Ureter (tissue), 1 donor: ENCODE measurements at regions not wholly inside any gene's neighbourhood (a gene's known extent, or its start where the extent isn't known, plus 50 kb on each side); places are given as distances from the start of the nearest gene placed in this dataset.
A peak's percentile ranks its signal among the peaks of the same experiment; 100 is the strongest.

Experiments
- DNase-seq: peaks from one replicate; pipeline ENCODE4 v3.0.0-alpha.2; 2020; ENCODE audit warnings: low spot score
- donor health status: DM: yes; HTN: yes; CAD: no.

DNA sequence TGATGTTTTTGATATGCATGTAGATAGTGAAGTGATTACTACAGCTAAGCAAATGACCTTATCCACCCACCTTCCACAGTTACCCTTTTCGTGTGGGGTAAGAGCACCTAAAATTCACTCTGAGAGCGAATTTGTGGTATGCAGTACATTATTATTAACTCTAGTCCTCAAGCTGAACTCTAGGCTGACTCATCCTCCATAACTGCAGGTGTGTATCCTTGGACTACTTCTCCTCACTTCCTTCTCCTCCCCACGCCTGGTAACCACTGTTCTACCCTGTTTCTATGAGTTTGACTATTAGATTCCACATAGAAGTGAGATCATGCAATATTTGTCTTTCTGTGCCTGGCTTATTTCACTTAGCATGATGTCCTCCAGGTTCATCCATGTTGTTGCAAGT is 484.6 kb downstream of the GATA3 start:
- no peak for DNase-seq

- peak; percentile 80 for DNase-seq
Measured at GRCh38 chr10:8543361-8544056, 489.0 kb downstream of the GATA3 start.

- no peak for DNase-seq
Measured at GRCh38 chr10:8544057-8544380, 489.5 kb downstream of the GATA3 start.

DNA sequence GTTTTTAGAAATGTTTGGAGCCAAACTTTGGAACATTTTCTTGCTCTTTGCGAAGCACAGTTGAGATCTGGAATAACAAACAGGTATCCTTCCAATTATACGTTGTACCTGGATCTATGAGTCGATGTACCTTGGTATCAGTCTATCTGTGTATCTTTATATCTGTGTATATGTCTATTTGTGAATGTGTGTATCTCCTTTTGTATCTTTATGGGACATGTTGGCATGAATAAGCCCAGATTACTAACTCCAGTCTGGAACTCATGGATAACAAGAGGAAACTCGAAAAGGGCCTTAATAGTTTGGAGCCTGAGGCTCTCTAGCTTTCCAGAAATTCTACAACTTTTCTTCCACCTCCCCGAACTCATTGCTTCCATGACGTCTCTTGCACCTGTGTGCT is 490.0 kb downstream of the GATA3 start:
- DNase-seq, result no peak

GRCh38 chr10:8554574-8554973 is 500.1 kb downstream of the GATA3 start:
- DNase-seq, result no peak

DNA sequence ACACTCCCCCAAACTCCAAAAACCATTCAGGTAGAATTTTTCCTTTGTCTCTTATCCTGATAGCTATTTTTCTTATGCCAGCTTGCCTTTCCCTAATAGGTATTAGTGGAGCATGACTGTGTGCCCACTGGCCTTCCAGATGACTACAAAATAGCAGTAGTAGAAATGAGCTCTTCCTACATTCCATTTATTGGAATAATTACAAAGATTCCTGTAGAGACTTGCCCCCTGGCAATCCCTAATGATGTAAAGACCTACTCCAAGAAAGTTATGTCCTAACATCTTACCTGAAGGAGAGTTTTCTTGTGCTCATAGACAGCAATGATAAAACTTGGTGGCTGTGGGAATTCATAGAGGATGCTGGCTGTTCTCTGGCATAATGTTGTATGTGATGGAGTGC is 501.8 kb downstream of the GATA3 start:
- DNase-seq, result no peak

- no peak for DNase-seq
Measured at GRCh38 chr10:8563478-8563877, 509.0 kb downstream of the GATA3 start.

- DNase-seq, result no peak
Measured at GRCh38 chr10:8566737-8567136, 512.2 kb downstream of the GATA3 start.

DNA sequence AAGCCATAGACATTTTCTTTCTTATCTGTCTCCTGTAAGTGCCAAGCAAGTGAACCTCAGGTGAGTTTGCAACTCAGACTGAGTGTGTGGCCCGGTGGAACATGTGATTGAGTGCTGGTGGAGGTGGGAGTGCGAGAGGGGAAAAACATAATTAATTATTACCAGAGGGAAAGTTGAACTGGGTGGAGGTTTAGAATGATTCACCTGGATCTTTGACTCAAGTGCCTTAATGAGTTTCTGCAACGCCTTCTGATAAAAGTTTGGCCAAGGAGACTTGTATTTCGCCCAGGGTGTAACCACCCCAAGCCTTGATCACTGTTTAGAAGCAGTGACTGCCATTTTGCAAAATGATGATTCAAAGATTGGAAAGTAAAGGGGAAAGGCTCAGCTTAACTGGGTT is 513.9 kb downstream of the GATA3 start:
- no peak for DNase-seq

GRCh38 chr10:8575620-8576019 is 521.1 kb downstream of the GATA3 start:
- DNase-seq, result no peak

DNA sequence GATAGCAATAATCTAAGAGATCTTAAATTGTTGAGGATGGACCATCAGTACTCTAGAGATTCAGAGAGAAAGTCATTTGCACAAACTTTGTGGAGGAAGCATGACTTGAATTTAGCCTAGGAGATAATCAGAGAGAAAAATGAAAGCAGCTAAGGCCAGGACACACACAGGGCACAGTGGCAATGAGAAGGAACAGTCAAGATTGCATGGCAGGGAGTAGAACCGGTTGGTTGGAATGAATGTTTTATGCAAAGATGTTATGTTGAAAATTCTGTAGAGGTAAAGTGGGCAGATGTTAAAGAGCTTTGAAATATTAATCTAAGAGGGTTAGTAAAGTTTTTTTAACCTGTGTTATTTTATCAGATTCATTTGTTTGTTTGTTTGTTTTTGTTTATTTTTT is 521.8 kb downstream of the GATA3 start:
- no peak for DNase-seq

DNA sequence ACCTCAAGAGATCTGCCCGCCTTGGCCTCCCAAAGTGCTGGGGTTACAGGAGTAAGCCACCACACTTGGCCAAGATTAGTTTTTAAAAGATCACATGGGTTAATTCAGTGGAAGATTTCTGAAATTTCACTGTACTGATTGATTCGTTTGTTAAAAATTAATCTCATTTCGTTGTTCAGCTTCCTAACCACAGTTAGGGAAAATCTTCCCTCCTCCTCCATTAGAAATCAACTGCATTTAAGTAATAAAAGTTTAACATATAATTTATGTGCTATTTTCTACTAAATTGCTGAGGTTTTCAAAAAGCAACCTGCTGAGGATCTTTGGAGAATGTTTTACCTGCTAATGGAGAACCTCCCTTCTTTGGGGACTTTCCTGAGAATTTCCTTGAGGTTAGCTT is 522.4 kb downstream of the GATA3 start:
- no peak for DNase-seq

DNA sequence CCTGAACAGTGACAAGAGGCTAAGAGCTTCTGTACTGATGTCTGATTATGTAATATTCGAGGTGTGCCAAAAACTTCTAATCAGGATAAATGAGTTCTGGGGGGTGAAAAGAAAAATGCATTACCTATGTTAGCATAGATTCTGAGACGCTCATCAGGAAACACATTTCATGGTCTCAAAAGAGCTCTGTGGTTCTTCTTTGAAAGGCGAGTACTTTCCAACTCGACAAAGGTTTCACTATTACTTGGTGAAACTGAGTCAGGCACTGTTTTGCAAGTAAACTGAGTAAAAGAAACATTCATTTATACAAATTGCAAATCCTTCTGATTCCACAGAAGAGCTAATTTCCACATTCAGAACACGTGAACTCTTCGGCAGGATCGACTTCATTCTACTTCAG is 523.2 kb downstream of the GATA3 start:
- DNase-seq, result no peak

DNA sequence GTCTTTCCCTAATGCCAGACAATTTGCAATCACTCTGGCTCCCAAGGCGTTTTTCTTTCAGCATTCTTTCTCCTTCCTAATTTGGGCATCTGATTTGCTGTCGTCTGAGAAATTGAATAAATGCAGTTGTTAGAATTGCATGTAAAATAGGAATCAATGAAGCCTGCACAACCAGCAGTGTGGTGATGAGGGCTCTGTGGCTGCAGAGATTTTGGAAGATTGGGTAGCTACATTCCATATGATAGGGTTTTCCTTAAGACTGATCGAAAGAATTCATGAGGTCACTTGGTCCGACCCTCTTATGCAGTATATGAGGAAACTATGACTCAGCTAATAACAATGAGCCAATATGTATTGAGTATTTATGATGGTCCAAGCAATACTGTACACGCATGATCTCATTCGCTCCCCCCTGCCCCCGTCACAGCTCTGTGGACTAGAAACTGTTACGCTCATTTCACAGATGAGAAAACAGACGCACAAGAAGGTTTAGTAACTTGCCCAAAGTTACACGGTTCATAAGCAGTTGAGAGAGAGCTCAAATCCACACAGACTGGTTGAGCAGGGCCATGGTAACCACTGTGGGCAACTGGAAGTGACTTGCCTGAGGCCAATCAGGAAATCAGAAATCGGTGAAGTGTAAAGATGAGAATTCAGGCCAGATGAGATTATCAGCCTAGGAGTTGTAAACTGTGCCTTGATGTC is 527.2 kb downstream of the GATA3 start:
- DNase-seq, result peak; percentile 48

DNA sequence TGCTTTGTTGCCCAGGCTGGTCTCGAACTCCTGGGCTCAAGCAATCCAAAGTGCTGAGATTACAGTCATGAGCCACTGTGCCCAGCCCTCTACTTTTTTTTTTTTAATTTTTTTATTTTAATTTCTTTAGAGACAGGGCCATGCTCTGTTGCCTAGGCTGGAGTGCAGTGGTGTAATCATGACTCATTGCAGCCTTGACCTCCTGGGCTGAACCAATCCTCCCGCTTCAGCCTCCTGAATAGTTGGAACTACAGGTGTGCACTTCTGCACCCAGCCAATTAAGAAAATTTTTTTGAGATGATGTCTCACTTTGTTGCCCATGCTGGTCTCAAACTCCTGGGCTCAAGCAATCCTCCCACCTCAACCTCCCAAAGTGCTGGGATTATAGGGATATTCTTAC is 528.6 kb downstream of the GATA3 start:
- DNase-seq, result no peak

- no peak for DNase-seq
Measured at GRCh38 chr10:8584666-8585065, 530.2 kb downstream of the GATA3 start.

DNA sequence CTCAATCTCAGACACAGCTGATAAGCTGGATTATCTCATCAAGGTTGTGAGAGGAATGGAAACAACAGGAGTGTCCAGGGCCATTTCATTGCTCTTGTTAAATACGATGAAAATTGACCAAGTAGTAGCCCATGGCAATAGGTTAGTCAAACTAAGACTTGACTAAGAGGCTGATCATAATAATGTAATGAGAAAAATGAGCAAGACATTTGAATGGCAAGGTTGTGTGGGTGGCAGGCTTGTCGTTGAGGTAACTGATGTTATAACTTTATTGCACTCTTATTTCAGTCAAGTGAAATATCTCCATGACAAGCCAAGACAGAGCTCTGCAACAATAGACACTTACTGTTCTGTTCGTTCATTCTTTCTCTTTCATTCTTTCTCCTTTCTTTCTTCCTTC is 532.0 kb downstream of the GATA3 start:
- no peak for DNase-seq

DNA sequence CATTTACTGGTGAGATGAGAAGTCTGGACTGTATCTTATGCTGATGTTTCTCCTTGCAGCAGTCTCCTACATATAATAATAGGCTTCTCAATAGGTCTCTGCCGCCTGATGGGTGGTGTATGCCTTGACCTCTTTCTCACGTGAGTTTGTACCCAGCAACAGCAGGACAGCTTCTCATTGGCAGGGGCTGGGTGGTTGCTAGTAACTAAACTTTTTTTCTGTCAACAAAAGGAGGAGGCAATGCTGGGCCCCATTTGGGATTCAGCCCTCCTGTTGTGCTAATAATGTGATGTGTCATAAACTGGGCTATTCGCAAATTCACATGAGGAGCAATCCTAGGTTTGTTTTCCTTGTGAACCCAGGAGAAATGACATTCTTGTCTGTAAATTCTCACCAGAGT is 533.6 kb downstream of the GATA3 start:
- no peak for DNase-seq

GRCh38 chr10:8590518-8590917 is 536.0 kb downstream of the GATA3 start:
- no peak for DNase-seq

- no peak for DNase-seq
Measured at GRCh38 chr10:8591640-8592039, 537.2 kb downstream of the GATA3 start.

DNA sequence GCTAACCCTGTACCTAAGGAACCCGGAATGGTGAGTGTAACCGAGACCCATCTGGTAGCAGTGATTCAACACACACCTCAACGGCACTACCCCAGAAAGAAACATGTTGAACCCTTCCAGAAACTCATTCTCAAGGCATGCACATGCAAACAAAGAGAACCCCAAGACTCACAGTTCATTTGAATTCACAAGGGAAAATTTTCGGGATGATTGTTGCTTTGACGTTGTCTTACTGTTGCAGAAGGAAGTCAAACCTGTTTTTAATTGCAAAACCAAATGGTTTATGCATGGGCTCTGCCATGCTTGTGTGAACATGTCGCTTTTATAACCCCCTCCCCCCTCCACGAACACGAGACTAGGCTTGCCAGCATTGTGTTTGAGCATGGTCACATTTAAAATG is 539.7 kb downstream of the GATA3 start:
- DNase-seq, result peak; percentile 62

DNA sequence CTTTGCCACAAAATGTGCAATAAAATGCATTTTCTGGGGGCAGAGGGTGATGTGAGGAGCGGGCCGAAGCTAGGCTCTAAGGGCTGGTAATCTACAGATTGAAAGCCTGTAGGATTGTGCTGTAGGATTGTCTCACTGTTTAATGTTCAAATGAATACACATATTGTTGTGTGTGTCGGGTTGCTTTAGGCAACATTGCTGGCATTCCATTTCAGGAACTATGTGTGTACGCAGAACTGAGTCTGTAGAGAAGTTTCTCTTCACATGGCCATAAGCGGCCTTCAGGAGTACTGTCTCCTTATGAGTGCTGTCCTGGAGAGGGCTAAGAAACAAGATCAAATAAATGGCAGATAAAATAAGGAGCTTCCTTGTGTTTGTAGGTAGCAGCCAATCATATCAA is 540.2 kb downstream of the GATA3 start:
- DNase-seq, result no peak

DNA sequence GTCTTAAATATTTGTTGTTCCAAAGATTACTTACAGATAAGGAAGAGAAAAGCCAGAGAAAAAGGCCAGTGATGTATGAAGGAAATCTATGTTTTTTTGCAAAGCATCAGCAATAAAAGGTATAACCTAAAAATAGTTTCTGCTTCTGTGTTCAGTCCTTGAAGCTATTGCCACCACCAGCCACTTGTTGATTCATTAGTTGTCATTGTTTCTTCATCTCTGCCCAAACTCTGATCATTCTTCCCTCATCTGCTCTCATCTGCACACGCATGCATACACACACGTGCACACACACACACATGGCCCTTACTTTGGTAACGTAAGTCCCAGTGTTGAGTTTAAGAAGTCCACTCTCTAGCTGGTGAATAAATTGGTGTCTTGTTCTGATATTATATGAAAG is 540.7 kb downstream of the GATA3 start:
- no peak for DNase-seq

GRCh38 chr10:8596929-8597472 is 542.5 kb downstream of the GATA3 start:
- DNase-seq, result no peak
